ENCODE measurements at regions not wholly inside any gene's neighbourhood (a gene's known extent, or its start where the extent isn't known, plus 50 kb on each side); places are given as distances from the start of the nearest gene placed in this dataset.

DNA sequence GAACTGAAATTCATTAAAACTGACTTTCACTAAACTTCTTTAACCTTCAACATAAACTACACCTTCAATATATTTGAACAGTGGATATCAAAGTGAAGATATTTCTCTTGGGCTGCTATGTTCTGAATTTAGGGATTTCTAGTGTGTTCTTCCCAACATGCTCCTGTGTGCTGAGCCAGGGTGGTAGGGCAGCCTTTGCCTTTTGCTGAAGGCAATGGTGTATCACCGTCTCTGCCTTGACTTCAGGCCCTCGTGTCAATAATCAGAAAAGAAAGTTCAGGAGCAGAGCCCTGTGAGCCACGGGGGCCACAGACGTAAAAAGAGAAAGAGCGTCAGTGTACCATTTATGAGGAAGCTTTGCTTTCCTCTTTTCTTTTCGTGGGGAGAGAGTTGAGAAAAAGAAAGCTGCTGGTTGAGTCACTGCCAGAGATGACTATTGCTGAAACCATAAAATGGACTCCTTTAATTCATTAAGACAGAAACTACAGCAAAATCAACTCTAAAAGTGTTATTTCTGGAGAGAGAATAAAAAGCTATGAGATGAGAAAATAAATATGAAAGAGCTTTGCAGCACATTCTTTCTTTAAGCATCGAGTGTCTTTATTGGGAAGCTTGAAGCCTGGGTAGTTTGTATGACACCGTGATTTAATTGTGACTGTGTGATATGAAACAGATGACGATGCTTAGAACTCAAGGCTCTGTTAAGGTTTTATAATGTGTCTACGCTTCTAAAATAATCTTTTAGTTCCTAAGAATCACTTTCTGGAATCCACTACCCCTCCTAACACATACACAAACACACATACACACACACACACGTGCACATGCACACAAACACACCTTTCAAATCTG, 271.8 kb upstream of the MTNR1B start:
- DNase-seq (ENCODE audit: low spot score): no peak
- H2AFZ ChIP-seq (replicated peaks): no peak overlapping the region
- H3K79me2 ChIP-seq (ENCODE audit: low read depth): no peaks in the 10 kb centered on the region
- H3K27ac ChIP-seq: no peak overlapping the region
- no peaks in the 10 kb centered on the region for H4K20me1 ChIP-seq (ENCODE audit: low read depth)
- H3K9me3 ChIP-seq (ENCODE audit: low read depth): no peaks in the 10 kb centered on the region
- H3K27me3 ChIP-seq: no peaks in the 10 kb centered on the region
- Mint-ChIP-seq H3K9me3 (no peaks in the 10 kb centered on the region), H3K4me3 (no peak overlapping the region), H3K27me3 (ENCODE audit: insufficient read depth, low read depth) (no peaks in the 10 kb centered on the region), H3K4me1 (peaks cover 35% of the 10 kb centered on the region), H3K36me3 (peaks cover 4% of the 10 kb centered on the region), H3K27ac (no peak overlapping the region)
- no peaks in the 10 kb centered on the region for H3K4me1 ChIP-seq
- H3F3A ChIP-seq (ENCODE audit: low read depth): no peaks in the 10 kb centered on the region
- no peak overlapping the region for H3K9ac ChIP-seq
- TF ChIP-seq EZH2phosphoT487 (IDR thresholded peaks at IDR 0.05) (no peak), EZH2 (IDR thresholded peaks at IDR 0.05) (no peak)
- TF ChIP-seq, protein P1, sequence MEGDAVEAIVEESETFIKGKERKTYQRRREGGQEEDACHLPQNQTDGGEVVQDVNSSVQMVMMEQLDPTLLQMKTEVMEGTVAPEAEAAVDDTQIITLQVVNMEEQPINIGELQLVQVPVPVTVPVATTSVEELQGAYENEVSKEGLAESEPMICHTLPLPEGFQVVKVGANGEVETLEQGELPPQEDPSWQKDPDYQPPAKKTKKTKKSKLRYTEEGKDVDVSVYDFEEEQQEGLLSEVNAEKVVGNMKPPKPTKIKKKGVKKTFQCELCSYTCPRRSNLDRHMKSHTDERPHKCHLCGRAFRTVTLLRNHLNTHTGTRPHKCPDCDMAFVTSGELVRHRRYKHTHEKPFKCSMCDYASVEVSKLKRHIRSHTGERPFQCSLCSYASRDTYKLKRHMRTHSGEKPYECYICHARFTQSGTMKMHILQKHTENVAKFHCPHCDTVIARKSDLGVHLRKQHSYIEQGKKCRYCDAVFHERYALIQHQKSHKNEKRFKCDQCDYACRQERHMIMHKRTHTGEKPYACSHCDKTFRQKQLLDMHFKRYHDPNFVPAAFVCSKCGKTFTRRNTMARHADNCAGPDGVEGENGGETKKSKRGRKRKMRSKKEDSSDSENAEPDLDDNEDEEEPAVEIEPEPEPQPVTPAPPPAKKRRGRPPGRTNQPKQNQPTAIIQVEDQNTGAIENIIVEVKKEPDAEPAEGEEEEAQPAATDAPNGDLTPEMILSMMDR (IDR thresholded peaks at IDR 0.05): no peak
- no peaks in the 10 kb centered on the region for H3K36me3 ChIP-seq
- no peak overlapping the region for H3K4me2 ChIP-seq
- no peak overlapping the region for H3K4me3 ChIP-seq

DNA sequence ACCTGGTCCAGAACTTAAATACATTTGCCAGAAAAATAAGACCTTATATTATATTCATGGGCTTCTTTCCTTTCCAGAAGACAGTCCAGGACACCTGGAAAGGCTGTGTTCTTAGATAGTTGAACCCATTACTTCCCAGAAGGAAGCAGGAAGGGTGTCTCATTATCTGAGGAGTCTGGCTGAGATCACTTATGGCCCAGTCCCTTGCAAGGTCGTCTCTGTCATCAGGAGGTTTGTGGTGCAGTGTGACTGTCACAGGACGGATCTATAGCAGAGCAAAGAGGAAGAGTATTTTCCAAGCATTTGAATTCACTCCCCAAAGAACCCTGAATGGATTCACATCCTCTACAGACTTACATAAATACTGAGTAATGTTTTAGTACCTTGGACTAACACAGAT, 270.7 kb upstream of the MTNR1B start:
- H3K27ac ChIP-seq: no peak overlapping the region
- no peak overlapping the region for H3K4me3 ChIP-seq
- no peaks in the 10 kb centered on the region for H3K9me3 ChIP-seq (ENCODE audit: low read depth)
- TF ChIP-seq EZH2phosphoT487 (IDR thresholded peaks at IDR 0.05) (no peak), EZH2 (IDR thresholded peaks at IDR 0.05) (no peak)
- TF ChIP-seq, protein P1 (IDR thresholded peaks at IDR 0.05): no peak
- H3K4me2 ChIP-seq: no peak overlapping the region
- no peak overlapping the region for H3K4me3 Mint-ChIP-seq
- peaks cover 4% of the 10 kb centered on the region for H3K36me3 Mint-ChIP-seq
- H3K27ac Mint-ChIP-seq: no peak overlapping the region
- no peaks in the 10 kb centered on the region for H3K79me2 ChIP-seq (ENCODE audit: low read depth)
- H3K4me1 Mint-ChIP-seq: peaks cover 44% of the 10 kb centered on the region
- H3K9me3 Mint-ChIP-seq: no peaks in the 10 kb centered on the region
- no peaks in the 10 kb centered on the region for H3K27me3 Mint-ChIP-seq (ENCODE audit: insufficient read depth, low read depth)
- H3K4me1 ChIP-seq: no peaks in the 10 kb centered on the region
- H2AFZ ChIP-seq (replicated peaks): no peak overlapping the region
- no peaks in the 10 kb centered on the region for H3F3A ChIP-seq (ENCODE audit: low read depth)
- H3K27me3 ChIP-seq: no peaks in the 10 kb centered on the region
- no peak for DNase-seq (ENCODE audit: low spot score)
- no peak overlapping the region for H3K9ac ChIP-seq
- no peaks in the 10 kb centered on the region for H4K20me1 ChIP-seq (ENCODE audit: low read depth)
- H3K36me3 ChIP-seq: no peaks in the 10 kb centered on the region

DNA sequence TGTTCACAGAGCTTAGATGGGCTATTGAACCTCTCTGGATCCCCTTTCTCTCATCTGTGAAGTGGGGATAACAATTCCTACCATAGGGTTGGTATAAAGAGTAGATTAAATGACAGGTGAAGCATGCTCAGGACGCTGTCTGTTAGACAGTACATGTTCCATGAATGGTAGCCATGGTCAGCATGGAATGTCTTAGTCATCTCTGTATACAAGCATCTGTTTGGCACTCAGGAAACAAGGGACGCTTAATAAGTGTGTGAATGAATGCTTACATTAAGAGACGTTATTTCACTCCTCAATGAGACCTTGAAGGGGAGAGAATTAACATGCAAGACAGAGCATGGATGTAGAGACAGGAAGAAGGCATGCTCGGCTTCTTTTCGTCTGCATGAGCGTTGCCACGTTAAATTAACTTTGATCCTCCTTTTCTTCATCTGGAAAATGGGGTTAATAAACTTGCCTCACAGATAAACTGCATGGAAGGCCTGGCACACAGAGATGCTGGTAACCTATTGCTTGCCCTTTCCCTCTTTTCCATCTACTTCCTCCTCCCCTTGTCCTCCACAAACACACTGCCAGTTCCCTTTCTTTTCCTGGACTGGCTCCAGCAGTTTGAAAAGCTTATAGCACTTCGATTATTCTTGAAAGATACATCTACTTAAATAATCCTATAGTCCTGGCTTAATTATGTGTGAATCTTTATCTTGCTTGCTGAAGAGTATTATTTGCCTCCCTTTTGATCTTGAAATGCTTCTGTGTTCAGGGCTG, 267.2 kb upstream of the MTNR1B start:
- no peak overlapping the region for H3K4me2 ChIP-seq
- H3K4me3 ChIP-seq: no peak overlapping the region

More for the DNA sequence above, 267.2 kb upstream of the MTNR1B start:
- H3K36me3 ChIP-seq: no peaks in the 10 kb centered on the region
- H3K27me3 ChIP-seq: no peaks in the 10 kb centered on the region
- no peak overlapping the region for H2AFZ ChIP-seq (replicated peaks)
- Mint-ChIP-seq H3K4me3 (no peak overlapping the region), H3K27me3 (ENCODE audit: insufficient read depth, low read depth) (peaks cover 5% of the 10 kb centered on the region), H3K36me3 (peaks cover 14% of the 10 kb centered on the region), H3K9me3 (peaks cover 11% of the 10 kb centered on the region), H3K4me1 (peaks cover 28% of the 10 kb centered on the region), H3K27ac (no peak overlapping the region)
- no peaks in the 10 kb centered on the region for H3F3A ChIP-seq (ENCODE audit: low read depth)
- H4K20me1 ChIP-seq (ENCODE audit: low read depth): no peaks in the 10 kb centered on the region
- H3K4me1 ChIP-seq: peaks cover under 1% of the 10 kb centered on the region
- no peak for TF ChIP-seq EZH2 (IDR thresholded peaks at IDR 0.05)
- DNase-seq (ENCODE audit: low spot score): no peak
- H3K79me2 ChIP-seq (ENCODE audit: low read depth): no peaks in the 10 kb centered on the region
- H3K27ac ChIP-seq: no peak overlapping the region
- no peak overlapping the region for H3K9ac ChIP-seq
- H3K9me3 ChIP-seq (ENCODE audit: low read depth): no peaks in the 10 kb centered on the region
